ENCODE measurements at regions not wholly inside any gene's neighbourhood (a gene's known extent, or its start where the extent isn't known, plus 50 kb on each side); places are given as distances from the start of the nearest gene placed in this dataset.

DNA sequence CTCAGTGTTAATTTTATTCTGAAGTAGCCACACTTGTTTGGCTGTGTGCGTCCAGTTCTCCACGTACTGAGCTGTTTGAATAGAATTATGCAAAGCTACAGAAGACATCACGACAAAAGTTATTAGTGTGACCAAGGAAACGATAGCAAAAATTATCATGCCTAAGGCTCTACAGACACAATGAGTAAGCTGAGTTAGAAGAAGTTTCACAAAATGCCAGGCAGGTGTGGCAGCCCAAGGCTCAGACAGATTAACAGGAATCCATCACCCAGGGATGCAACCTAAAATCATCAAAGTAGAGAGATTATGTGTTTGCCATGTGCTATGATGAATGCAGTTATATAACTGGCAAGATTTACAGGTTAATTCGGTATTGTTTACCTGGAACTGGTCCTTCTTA lies 73.1 kb upstream of the INCENP start:
- no peaks in the 10 kb centered on the region for H3K4me1 ChIP-seq
- no peak for DNase-seq (ENCODE audit: low spot score in 2 of 2)
- H3K36me3 ChIP-seq (replicated peaks), result no peaks in the 10 kb centered on the region
- H3K27me3 ChIP-seq (ENCODE audit: low read depth), result no peaks in the 10 kb centered on the region
- H3K9me3 ChIP-seq, result no peaks in the 10 kb centered on the region
- in situ Hi-C loops (cut with MboI; ENCODE audit: low sequenced_read_pairs), result no loop called here
- no peak overlapping the region for H3K4me3 ChIP-seq

DNA sequence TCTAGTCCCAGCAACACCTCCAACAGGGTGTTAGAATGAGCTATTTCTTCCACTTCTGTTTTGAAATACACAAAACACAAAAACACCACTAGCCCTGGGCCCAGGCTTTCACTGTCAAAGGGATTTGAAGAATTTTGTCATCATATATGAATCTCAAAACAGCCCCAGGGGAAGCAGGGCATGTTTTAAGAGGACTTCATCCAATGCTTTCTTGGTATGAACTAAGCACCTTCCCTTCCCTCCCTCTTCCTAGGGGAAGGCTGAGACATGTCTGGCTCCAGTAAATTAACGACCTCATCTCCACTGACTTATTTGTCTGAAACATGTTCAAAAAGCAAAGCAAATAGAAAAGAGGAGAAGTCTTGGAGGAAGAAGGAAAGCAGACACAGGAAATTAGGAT lies 75.7 kb upstream of the INCENP start:
- no peaks in the 10 kb centered on the region for H3K4me1 ChIP-seq
- no peak overlapping the region for H3K4me3 ChIP-seq
- H3K36me3 ChIP-seq (replicated peaks), result no peaks in the 10 kb centered on the region
- in situ Hi-C loops (cut with MboI; ENCODE audit: low sequenced_read_pairs), result no loop called here
- no peak for DNase-seq (ENCODE audit: low spot score in 2 of 2)
- H3K9me3 ChIP-seq, result no peaks in the 10 kb centered on the region
- H3K27me3 ChIP-seq (ENCODE audit: low read depth), result no peaks in the 10 kb centered on the region

DNA sequence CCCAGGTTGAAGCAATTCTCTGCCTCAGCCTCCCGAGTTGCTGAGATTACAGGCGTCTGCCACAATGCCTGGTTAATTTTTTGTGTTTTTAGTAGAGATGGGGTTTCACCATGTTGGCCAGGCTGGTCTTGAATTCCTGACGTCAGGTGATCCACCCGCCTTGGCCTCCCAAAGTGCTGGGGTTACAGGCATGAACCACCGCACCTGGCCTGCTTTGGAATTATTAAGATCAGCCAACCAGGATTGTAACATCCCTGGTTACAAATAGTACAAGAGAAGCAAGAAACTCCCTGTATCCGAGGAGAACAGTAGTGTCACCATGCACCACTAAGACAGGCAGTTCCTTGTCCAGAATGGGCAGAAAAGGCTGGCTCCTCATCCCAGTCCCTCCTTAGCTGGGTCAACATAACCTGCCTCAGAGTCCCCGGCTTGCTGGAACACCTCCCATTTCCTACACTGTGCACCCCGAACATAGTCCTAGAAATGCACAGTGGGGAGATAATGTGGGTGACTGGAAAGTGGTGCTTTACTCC lies 77.2 kb upstream of the INCENP start:
- DNase-seq (ENCODE audit: low spot score in 2 of 2), result no peak
- H3K4me1 ChIP-seq, result no peaks in the 10 kb centered on the region
- in situ Hi-C loops (cut with MboI; ENCODE audit: low sequenced_read_pairs), result no loop called here
- no peaks in the 10 kb centered on the region for H3K27me3 ChIP-seq (ENCODE audit: low read depth)
- H3K9me3 ChIP-seq, result no peaks in the 10 kb centered on the region
- no peak overlapping the region for H3K4me3 ChIP-seq
- H3K36me3 ChIP-seq (replicated peaks), result no peaks in the 10 kb centered on the region

DNA sequence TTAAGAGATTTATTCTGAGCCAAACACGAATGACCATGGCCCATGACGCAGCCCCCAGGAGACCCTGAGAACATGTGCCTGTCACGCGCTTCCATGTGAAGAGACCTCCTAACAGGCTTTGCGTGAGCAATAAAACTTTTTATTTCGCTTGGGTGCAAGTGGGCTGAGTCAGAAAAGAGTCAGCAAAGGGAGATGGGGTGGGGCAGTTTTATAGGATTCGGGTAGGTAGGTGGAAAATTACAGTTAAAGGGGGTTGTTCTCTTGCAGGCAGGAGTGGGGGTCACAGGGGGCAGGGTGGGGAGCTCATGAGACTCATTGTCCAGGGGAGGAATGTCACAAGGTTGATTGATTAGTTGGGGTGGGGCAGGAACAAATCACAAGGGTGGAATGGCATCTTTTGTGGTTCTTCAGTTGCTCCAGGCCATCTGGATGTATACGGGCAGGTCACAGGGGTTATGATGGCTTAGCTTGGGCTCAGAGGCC lies 77.2 kb upstream of the FTH1 start:
- no peaks in the 10 kb centered on the region for H3K36me3 ChIP-seq (replicated peaks)
- in situ Hi-C loops (cut with MboI; ENCODE audit: low sequenced_read_pairs), result no loop called here
- peak in 1 of 2 experiments; percentile 14 for DNase-seq (ENCODE audit: low spot score in 2 of 2)
- no peaks in the 10 kb centered on the region for H3K27me3 ChIP-seq (ENCODE audit: low read depth)
- no peaks in the 10 kb centered on the region for H3K9me3 ChIP-seq
- no peak overlapping the region for H3K4me3 ChIP-seq
- H3K4me1 ChIP-seq, result no peaks in the 10 kb centered on the region

DNA sequence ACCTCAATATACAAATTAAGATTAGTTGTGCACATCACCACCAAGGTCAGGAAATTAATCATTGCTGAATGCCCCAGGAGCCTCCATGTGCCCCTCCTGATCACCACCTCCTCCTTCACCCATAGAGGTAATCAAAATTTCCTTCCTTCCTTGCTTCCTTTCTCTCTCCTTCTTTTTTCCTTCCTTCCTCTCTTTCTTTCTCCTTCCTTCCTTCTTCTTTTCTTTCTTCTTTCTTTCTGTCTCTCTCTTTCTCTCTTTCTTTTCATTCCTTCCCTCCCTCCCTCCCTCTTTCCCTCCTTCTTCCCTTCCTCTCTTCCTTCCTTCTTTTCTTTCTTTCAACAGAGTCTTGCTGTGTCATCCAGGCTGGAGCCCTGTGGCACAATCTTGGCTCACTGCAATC lies 67.9 kb upstream of the FTH1 start:
- in situ Hi-C loops (cut with MboI; ENCODE audit: low sequenced_read_pairs), result no loop called here
- Histone ChIP-seq H3K27me3 (ENCODE audit: low read depth) (no peaks in the 10 kb centered on the region), H3K36me3 (replicated peaks) (no peaks in the 10 kb centered on the region), H3K4me3 (no peak overlapping the region), H3K9me3 (no peaks in the 10 kb centered on the region), H3K4me1 (no peaks in the 10 kb centered on the region)
- no peak for DNase-seq (ENCODE audit: low spot score in 2 of 2)

DNA sequence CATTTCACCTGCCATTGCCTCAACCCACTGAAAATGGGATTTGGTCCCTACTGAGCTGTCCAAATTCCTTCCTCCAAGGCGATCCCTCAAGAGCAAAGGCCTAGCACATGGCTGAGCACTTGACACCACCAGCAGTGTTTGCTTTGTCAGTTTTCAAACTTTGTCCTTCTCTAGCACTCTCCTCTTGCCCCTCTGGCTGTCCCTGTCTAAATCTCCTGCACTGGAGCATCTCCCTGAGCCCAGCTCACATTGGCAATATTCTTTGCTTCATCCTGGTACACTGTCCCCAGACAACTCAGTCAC lies 66.6 kb upstream of the FTH1 start:
- Histone ChIP-seq H3K4me1 (no peaks in the 10 kb centered on the region), H3K27me3 (ENCODE audit: low read depth) (no peaks in the 10 kb centered on the region), H3K36me3 (replicated peaks) (no peaks in the 10 kb centered on the region), H3K4me3 (no peak overlapping the region), H3K9me3 (no peaks in the 10 kb centered on the region)
- DNase-seq (ENCODE audit: low spot score in 2 of 2), result no peak
- in situ Hi-C loops (cut with MboI; ENCODE audit: low sequenced_read_pairs), result no loop called here

DNA sequence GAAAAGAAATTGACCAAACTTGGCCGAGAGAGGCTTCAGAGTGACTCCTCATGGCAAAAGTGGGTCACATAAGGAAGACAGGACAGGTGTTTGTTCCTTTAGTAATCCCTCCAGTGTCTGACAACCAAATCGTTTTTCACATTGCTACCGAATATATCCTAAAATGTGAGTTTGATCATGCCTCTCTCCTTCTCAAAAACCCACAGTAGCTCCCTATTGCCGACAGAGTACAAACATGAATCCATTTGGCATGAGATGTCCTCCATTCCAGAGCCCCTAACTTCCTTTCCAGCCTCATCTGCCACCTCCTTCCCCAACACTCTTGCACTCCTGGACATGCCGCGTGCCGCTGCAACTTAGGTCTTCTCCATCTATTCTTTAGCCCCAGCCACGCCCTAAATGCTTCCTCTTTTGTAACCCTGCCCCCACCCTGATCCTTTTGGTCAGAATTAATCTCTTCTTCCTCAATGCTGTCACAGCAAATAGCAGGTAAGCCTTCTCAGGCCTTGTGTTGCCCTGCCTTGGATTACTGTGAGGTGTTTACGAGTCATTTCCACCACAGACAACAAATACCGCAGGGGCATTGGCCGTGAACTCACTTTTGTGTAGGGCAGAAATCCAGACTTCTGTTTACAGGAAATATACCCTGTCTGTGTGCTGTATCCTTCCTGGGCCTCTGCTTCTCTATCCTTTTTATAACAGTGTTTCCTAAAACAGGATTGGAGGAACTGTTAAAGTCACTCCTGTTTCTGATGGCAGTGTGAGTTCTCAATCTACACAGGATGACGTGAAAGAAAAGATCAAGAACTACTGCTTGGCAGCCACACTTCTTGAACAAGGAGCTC lies 66.0 kb upstream of the FTH1 start:
- in situ Hi-C loops (cut with MboI; ENCODE audit: low sequenced_read_pairs), result no loop called here
- H3K4me1 ChIP-seq, result no peaks in the 10 kb centered on the region

DNA sequence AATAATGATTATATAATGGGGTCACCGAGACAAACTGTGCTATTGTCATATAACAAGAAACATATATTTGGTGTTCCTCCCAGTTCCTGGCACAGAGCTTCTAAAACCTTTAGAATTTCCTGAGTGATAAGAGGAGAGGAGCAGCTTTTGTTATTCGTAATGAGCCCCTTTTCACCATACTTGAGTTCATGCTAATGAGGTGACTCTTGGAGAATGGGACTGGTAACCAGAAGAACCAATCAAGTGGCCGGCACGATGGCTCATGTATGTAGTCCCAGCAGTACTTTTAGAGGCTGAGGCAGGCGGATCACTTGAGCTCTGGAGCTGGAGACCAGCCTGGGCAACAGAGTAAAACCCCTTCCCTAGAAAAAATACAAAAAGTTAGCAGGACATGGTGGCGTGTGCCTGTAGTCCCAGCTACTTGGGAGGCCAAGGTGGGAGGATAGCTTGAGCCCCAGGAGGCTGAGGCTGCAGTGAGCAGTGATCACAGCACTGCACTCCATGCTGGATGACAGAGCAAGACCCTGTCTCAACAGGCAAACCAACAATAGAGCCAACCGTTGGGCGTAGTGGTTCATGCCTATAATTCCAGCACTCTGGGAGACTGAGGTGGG lies 62.7 kb upstream of the FTH1 start:
- no peak overlapping the region for H3K4me3 ChIP-seq
- in situ Hi-C loops (cut with MboI; ENCODE audit: low sequenced_read_pairs), result no loop called here
- no peaks in the 10 kb centered on the region for H3K9me3 ChIP-seq
- peak; percentile 13 to 37 for DNase-seq (ENCODE audit: low spot score in 2 of 2)
- H3K36me3 ChIP-seq (replicated peaks), result no peaks in the 10 kb centered on the region
- H3K4me1 ChIP-seq, result no peaks in the 10 kb centered on the region; the same call in 1 of the 2 replicates
- no peaks in the 10 kb centered on the region for H3K27me3 ChIP-seq (ENCODE audit: low read depth)

More for the DNA sequence above, 66.0 kb upstream of the FTH1 start:
- H3K27me3 ChIP-seq (ENCODE audit: low read depth), result no peaks in the 10 kb centered on the region
- no peaks in the 10 kb centered on the region for H3K36me3 ChIP-seq (replicated peaks)
- no peak overlapping the region for H3K4me3 ChIP-seq
- no peaks in the 10 kb centered on the region for H3K9me3 ChIP-seq
- peak in 1 of 2 experiments; percentile 12 for DNase-seq (ENCODE audit: low spot score in 2 of 2)

DNA sequence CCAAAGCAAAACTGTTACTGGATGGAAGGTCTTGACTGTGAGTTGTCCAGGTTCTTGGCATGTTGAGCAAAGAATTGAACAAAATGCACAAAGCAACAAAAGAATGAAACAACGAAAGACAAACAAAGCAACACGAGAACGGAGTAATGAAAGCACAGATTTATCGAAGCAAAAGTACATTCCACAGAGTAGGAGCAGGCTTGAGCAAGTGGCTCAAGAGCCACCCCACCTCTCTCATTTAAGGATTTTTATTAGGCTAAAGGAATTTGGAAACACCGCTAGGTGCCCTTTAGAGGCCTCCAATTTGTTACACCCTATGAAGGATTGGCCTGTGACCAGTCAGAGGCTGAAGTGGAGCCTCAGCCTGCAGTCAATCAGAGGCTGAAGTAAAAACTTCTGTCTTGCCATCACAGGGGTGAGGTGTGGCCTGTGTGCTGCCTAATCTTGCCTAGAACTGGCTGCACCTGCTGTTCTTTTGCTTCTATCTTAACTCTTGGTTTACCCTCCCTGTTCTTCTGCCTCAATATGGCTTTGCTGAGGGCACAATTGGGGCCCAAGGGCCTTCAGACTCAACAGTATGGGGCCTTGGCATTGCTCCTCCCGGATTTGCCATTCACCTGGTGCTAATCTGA lies 59.4 kb upstream of the FTH1 start:
- Histone ChIP-seq H3K4me3 (no peak overlapping the region), H3K9me3 (no peaks in the 10 kb centered on the region), H3K4me1 (no peaks in the 10 kb centered on the region; the same call in 1 of the 2 replicates), H3K36me3 (replicated peaks) (no peaks in the 10 kb centered on the region), H3K27me3 (ENCODE audit: low read depth) (no peaks in the 10 kb centered on the region)
- DNase-seq (ENCODE audit: low spot score in 2 of 2), result no peak
- in situ Hi-C loops (cut with MboI; ENCODE audit: low sequenced_read_pairs), result no loop called here

DNA sequence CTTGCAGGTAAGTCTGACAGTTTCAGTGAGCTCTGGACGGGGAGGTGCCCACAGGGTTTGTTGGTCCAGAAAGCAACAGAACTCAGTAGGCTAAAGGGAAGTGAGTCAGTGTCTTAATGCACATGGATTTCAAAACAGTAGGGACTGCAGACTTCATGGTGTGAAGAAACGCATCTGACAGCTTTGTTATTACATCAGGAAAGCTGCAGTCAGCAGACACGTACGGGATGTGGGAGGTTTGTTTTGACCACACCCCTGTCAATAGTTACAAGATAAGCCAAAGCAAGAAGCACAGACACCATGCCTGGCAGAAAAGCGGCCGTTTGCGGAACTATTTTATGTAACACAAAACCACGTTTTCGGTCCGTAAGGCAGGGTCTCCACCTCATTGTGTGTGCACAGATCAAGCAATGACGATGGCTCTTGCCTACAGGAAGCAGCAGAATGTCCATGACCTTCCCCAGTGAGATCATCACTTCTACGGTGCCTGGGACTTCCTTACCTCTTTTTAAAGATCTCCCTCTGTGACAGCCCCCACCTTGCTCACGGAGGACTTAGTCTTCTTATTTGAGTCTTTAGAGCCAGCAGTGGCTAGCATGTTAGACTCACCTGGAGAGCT lies 58.2 kb upstream of the FTH1 start:
- DNase-seq (ENCODE audit: low spot score in 2 of 2), result no peak
- Histone ChIP-seq H3K4me1 (no peaks in the 10 kb centered on the region; the same call in 1 of the 2 replicates), H3K27me3 (ENCODE audit: low read depth) (no peaks in the 10 kb centered on the region), H3K4me3 (no peak overlapping the region), H3K9me3 (peaks cover 2% of the 10 kb centered on the region; the same call in 1 of the 2 replicates), H3K36me3 (replicated peaks) (no peaks in the 10 kb centered on the region)
- in situ Hi-C loops (cut with MboI; ENCODE audit: low sequenced_read_pairs), result no loop called here

DNA sequence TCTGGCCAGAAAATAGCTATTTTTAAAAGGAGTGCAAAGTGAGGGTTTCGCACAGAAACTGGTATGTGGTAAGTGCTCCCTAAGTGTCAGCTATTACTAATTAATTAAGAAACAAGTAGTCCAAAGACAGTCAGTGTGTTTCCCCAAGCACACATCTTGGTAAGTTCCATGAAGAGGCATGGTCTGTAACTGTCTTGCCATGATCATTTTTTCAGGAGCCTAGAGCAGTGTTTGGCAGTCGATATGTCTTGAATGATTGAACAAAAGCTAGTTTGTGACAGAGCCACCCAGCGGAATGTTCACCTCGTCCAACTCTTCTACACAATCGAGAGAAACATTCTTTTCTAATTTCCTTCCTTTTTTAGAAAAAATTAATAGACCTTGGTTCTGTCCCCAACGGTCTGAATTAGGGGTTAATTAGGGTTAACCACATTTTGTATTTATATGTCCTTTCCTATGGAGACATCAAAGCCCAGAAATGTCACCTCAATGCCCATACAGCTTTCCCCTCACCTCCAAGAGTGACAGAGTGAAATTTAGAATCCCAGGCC lies 57.6 kb upstream of the FTH1 start:
- no peaks in the 10 kb centered on the region for H3K27me3 ChIP-seq (ENCODE audit: low read depth)
- H3K4me3 ChIP-seq, result no peak overlapping the region
- peaks cover 2% of the 10 kb centered on the region; the same call in 1 of the 2 replicates for H3K9me3 ChIP-seq
- in situ Hi-C loops (cut with MboI; ENCODE audit: low sequenced_read_pairs), result no loop called here
- no peaks in the 10 kb centered on the region; the same call in 1 of the 2 replicates for H3K4me1 ChIP-seq
- no peak for DNase-seq (ENCODE audit: low spot score in 2 of 2)
- H3K36me3 ChIP-seq (replicated peaks), result no peaks in the 10 kb centered on the region

DNA sequence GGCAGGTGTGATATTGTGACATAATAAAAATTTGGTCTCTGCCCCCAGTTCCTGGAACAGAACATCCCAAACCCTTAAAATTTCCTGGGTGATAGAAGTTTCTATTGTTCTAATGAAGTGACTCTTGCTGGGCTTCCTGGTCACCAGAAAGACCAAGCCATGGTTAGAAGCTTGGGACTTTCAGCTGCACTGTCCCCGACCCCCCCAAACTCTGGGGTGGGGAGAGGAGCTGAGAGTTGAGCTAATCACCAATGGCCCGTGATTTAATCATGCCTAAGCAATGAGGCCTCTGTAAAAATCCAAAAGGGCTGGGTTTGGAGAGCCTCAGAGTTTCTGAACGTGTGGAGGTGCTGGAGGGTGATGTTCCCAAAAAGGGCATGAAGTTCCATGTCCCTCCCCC lies 54.8 kb upstream of the FTH1 start:
- Histone ChIP-seq H3K36me3 (replicated peaks) (no peaks in the 10 kb centered on the region), H3K4me1 (no peaks in the 10 kb centered on the region; the same call in 1 of the 2 replicates), H3K4me3 (no peak overlapping the region), H3K27me3 (ENCODE audit: low read depth) (no peaks in the 10 kb centered on the region), H3K9me3 (peaks cover 2% of the 10 kb centered on the region; the same call in 1 of the 2 replicates)
- no peak for DNase-seq (ENCODE audit: low spot score in 2 of 2)
- in situ Hi-C loops (cut with MboI; ENCODE audit: low sequenced_read_pairs), result no loop called here

DNA sequence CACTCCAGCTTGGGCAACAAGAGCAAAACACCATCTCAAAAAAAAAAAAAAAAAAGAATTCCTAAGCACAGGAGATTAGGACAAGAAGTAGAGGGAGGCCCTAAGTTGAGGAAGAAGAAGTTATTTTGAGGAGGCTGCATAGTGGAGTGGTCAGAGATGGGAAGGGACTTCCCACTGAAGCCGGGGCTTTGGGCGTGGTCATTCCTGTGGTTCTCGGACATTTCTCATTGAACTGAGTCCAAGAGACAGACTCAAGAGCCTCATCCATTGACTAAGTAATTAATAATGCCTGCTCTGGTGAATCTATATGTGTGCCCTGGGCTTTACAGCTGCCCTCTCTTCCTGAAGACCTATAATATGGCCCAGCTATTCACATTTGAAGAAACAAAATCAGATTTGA lies 53.2 kb upstream of the FTH1 start:
- H3K36me3 ChIP-seq (replicated peaks), result no peaks in the 10 kb centered on the region
- no peak for DNase-seq (ENCODE audit: low spot score in 2 of 2)
- no peak overlapping the region for H3K4me3 ChIP-seq
- peaks cover 2% of the 10 kb centered on the region; the same call in 1 of the 2 replicates for H3K9me3 ChIP-seq
- in situ Hi-C loops (cut with MboI; ENCODE audit: low sequenced_read_pairs), result no loop called here
- H3K27me3 ChIP-seq (ENCODE audit: low read depth), result no peaks in the 10 kb centered on the region
- H3K4me1 ChIP-seq, result no peaks in the 10 kb centered on the region; the same call in 1 of the 2 replicates

All from HAP-1 (cell line).